ENCODE measurements at regions not wholly inside any gene's neighbourhood (a gene's known extent, or its start where the extent isn't known, plus 50 kb on each side); places are given as distances from the start of the nearest gene placed in this dataset.

DNA sequence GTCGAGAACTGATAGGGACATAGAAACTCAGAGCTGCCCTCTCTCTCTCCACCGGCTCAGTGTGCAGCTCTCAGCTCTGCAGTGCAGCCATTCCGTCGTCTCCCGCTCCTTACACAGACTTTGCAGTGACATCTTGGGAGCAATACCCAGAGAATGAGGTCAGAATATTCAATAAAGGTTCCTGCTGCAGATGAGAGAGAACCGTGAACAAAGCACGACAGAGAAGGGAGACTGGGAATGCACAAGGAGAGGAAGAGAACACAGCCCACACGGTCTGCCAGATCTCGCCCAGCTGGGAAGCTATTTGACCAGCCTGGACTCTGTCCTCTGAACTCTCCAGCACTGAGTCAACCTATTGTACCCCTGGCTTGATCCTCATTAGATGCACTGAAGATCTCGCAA lies 118.0 kb upstream of the PPARGC1A start:
- H2BK15ac ChIP-seq (ENCODE audit: low read length): no peak overlapping the region
- H3K79me2 ChIP-seq (ENCODE audit: control insufficient read depth in 1 of 2, insufficient read depth in 2 of 2, low read length in 2 of 2): no peaks in the 10 kb centered on the region
- H3K23me2 ChIP-seq (ENCODE audit: low read depth, low read length): no peaks in the 10 kb centered on the region
- H4K8ac ChIP-seq (ENCODE audit: extremely low read depth, insufficient read depth, low read length): no peak overlapping the region
- DNase-seq (ENCODE audit: low read depth in 1 of 2, low spot score in 2 of 2) (no peak), FAIRE-seq (no peak)
- no peak overlapping the region for H2BK12ac ChIP-seq (ENCODE audit: low read depth, low read length)
- H4K20me1 ChIP-seq (replicated peaks in 1 of 2; ENCODE audit: control insufficient read depth in 1 of 2, insufficient read depth in 2 of 2, low read length in 2 of 2): no peaks in the 10 kb centered on the region
- H2AK5ac ChIP-seq (ENCODE audit: low read depth, low read length): no peak overlapping the region
- ChIA-PET CTCF (ENCODE audit: partially characterized antibody) (interaction anchor here (0.6 to 1.2 kb wide), 5 partner anchors 25 to 307 kb away, joined by 3 to 4 read pairs (median 4); no protein-coding TSS in a partner anchor), POLR2A (ENCODE audit: partially characterized antibody) (no interaction called here)
- no peak overlapping the region for H2BK5ac ChIP-seq (ENCODE audit: low read depth, low read length)
- H3K18ac ChIP-seq (ENCODE audit: extremely low read depth, low read length): no peak overlapping the region
- no peak overlapping the region for H3K4me3 ChIP-seq (ENCODE audit: extremely low read depth in 1 of 4, insufficient read depth in 2 of 4, low read depth in 3 of 4, low read length in 4 of 4)
- 91% methylated on average over 10 of the region's 10 CpGs; no CpG with 5 or more reads in 1 of the 2 experiments for WGBS, 2 experiments (ENCODE audit: extremely low coverage in 1 of 2, insufficient coverage in 1 of 2, insufficient read length in 1 of 2, insufficient replicate concordance in 2 of 2, low coverage in 1 of 2, low lambda C conversion rate in 2 of 2, missing lambda C conversion rate in 1 of 2)
- H3K56ac ChIP-seq (replicated peaks; ENCODE audit: insufficient read length, low read depth, low read length): no peak overlapping the region
- no peak overlapping the region for H4K91ac ChIP-seq (replicated peaks; ENCODE audit: insufficient read length, low read length)
- H4K5ac ChIP-seq (ENCODE audit: insufficient read length, low read depth, low read length): no peak overlapping the region
- no peaks in the 10 kb centered on the region for H3K9me3 ChIP-seq (ENCODE audit: insufficient read depth in 2 of 2, low read depth in 1 of 2, low read length in 1 of 2)
- H3K27me3 ChIP-seq (replicated peaks in 1 of 4; ENCODE audit: control insufficient read depth in 3 of 4, extremely low read depth in 1 of 4, insufficient read depth in 3 of 4, low read length in 3 of 4): no peaks in the 10 kb centered on the region; a peak in 2 of 7 replicates
- H3K79me1 ChIP-seq (ENCODE audit: low read depth, low read length): no peaks in the 10 kb centered on the region
- H3K4me1 ChIP-seq (replicated peaks in 1 of 4; ENCODE audit: control insufficient read depth in 3 of 4, insufficient read depth in 4 of 4, low read length in 3 of 4): peaks cover 0 to 11% (median 6%) of the 10 kb centered on the region in 4 experiments; a peak in 5 of 7 replicates
- H2BK120ac ChIP-seq (replicated peaks; ENCODE audit: low read depth, low read length): no peak overlapping the region
- H3K4ac ChIP-seq (replicated peaks; ENCODE audit: insufficient read length, low read depth, low read length): no peak overlapping the region
- no peak overlapping the region for H3K14ac ChIP-seq (ENCODE audit: insufficient read length)
- no peak overlapping the region for H3K23ac ChIP-seq (ENCODE audit: insufficient read length)
- H3K9ac ChIP-seq (replicated peaks in 1 of 4; ENCODE audit: extremely low read depth in 1 of 4, low read depth in 3 of 4, low read length in 3 of 4): no peak overlapping the region
- H2AFZ ChIP-seq (ENCODE audit: low read length): no peak overlapping the region
- no peak overlapping the region for H3K4me2 ChIP-seq (ENCODE audit: insufficient read depth in 1 of 2, low read depth in 2 of 2, low read length in 2 of 2)
- 0 out of 2 replicates have a peak overlapping the region, but pooled peaks have one; percentile 2 for H2BK20ac ChIP-seq (ENCODE audit: low read length)
- no peaks in the 10 kb centered on the region for H3K36me3 ChIP-seq (ENCODE audit: control insufficient read depth in 2 of 4, insufficient read depth in 4 of 4, low read length in 3 of 4)
- H3K27ac ChIP-seq (ENCODE audit: low read depth, low read length): no peak overlapping the region
- TF ChIP-seq SIX5 (IDR thresholded peaks at IDR 0.05; ENCODE audit: low read depth, low read length): no peak
- no peak for TF ChIP-seq YY1 (IDR thresholded peaks at IDR 0.05; ENCODE audit: low read depth, low read length)
- TF ChIP-seq CHD2 (IDR thresholded peaks at IDR 0.05; ENCODE audit: low read length): no peak
- TF ChIP-seq BCL11A (IDR thresholded peaks at IDR 0.05; ENCODE audit: low read depth in 2 of 2, low read length in 2 of 2): no peak
- no peak for TF ChIP-seq CTBP2 (IDR thresholded peaks at IDR 0.05; ENCODE audit: borderline replicate concordance, insufficient read depth, insufficient read length, low read length)
- TF ChIP-seq RBBP5 (IDR thresholded peaks at IDR 0.05; ENCODE audit: borderline replicate concordance, low read depth, low read length): no peak
- no peak for TF ChIP-seq SIRT6 (IDR thresholded peaks at IDR 0.05; ENCODE audit: low read length)
- no peak for TF ChIP-seq EZH2 (IDR thresholded peaks at IDR 0.05; ENCODE audit: low read depth, low read length, severe bottlenecking)
- TF ChIP-seq SP2 (IDR thresholded peaks at IDR 0.05; ENCODE audit: low read length): no peak
- no peak for TF ChIP-seq MAFK (IDR thresholded peaks at IDR 0.05; ENCODE audit: low read depth, low read length)
- TF ChIP-seq TEAD4 (IDR thresholded peaks at IDR 0.05; ENCODE audit: low read depth, low read length): no peak
- TF ChIP-seq, protein P1, sequence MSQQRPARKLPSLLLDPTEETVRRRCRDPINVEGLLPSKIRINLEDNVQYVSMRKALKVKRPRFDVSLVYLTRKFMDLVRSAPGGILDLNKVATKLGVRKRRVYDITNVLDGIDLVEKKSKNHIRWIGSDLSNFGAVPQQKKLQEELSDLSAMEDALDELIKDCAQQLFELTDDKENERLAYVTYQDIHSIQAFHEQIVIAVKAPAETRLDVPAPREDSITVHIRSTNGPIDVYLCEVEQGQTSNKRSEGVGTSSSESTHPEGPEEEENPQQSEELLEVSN (IDR thresholded peaks at IDR 0.05): no peak
- no peak for TF ChIP-seq FOSL1 (IDR thresholded peaks at IDR 0.05; ENCODE audit: insufficient read depth, low read depth, low read length)
- TF ChIP-seq MAX (IDR thresholded peaks at IDR 0.05): no peak
